BE2C (cell line): ENCODE measurements at regions not wholly inside any gene's neighbourhood (a gene's known extent, or its start where the extent isn't known, plus 50 kb on each side); places are given as distances from the start of the nearest gene placed in this dataset.
"Not testable (repeated sequence)": the region's sequence is repeated elsewhere in the genome, so short reads cannot be mapped to it uniquely, and the experiment has no call there.

Experiments used
- DNase-seq: peaks from one replicate; pipeline ENCODE4 v3.0.0-alpha.2; 2020
- H3K27me3 ChIP-seq: fragments of 250-450 bp; sonication (Bioruptor Pico); 2 replicates; pipeline ENCODE4 v1.5.1; 2020; ENCODE audit warnings: mild to moderate bottlenecking
- H3K36me3 ChIP-seq: fragments of 250-450 bp; sonication (Bioruptor Pico); 2 replicates; pipeline ENCODE4 v1.5.1; 2020; ENCODE audit warnings: mild to moderate bottlenecking
- H3K4me1 ChIP-seq: fragments of 250-450 bp; sonication (Bioruptor Pico); 2 replicates; pipeline ENCODE4 v1.5.1; 2020
- H3K4me3 ChIP-seq: 2 replicates; pipeline ENCODE4 v1.5.1; 2011; ENCODE audit warnings: low read depth, low read length
- H3K9me3 ChIP-seq: fragments of 250-450 bp; sonication (Bioruptor Pico); 2 replicates; pipeline ENCODE4 v1.5.1; 2020
- TF ChIP-seq, protein P1 (sequence below): IDR thresholded peaks from 2 replicates; pipeline ENCODE4 v1.5.1; 2012; ENCODE audit warnings: mild to moderate bottlenecking, low read depth, low read length

- Histone ChIP-seq H3K36me3 (no peaks in the 10 kb centered on the region), H3K4me1 (no peaks in the 10 kb centered on the region), H3K4me3 (no peak overlapping the region), H3K9me3 (no peaks in the 10 kb centered on the region), H3K27me3 (no peaks in the 10 kb centered on the region)
- no peak for DNase-seq
- TF ChIP-seq, protein P1, sequence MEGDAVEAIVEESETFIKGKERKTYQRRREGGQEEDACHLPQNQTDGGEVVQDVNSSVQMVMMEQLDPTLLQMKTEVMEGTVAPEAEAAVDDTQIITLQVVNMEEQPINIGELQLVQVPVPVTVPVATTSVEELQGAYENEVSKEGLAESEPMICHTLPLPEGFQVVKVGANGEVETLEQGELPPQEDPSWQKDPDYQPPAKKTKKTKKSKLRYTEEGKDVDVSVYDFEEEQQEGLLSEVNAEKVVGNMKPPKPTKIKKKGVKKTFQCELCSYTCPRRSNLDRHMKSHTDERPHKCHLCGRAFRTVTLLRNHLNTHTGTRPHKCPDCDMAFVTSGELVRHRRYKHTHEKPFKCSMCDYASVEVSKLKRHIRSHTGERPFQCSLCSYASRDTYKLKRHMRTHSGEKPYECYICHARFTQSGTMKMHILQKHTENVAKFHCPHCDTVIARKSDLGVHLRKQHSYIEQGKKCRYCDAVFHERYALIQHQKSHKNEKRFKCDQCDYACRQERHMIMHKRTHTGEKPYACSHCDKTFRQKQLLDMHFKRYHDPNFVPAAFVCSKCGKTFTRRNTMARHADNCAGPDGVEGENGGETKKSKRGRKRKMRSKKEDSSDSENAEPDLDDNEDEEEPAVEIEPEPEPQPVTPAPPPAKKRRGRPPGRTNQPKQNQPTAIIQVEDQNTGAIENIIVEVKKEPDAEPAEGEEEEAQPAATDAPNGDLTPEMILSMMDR: no peak
Observed at GRCh38 chr6:159631886-159632285, 61.2 kb downstream of the SOD2 start.

DNA sequence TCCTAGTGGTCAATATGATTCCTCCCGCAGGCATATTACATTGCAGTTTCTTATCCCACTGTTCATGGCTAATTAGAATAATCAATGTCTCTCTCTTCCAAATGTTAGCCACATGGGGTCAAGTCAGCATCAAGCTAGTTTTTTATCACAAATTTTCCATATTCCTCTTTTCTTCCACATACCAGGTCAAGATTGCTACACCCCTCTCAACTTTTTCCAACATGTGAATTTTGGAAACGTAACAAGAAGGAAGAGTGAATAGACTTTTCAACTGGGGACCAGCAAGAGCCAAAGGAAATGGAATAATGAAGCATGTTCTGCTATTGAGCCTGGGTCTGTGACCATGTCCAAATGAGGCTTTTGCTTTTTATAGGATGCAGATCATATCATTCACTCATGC, 65.1 kb downstream of the SOD2 start:
- Histone ChIP-seq H3K36me3 (no peaks in the 10 kb centered on the region), H3K9me3 (no peaks in the 10 kb centered on the region), H3K4me1 (no peaks in the 10 kb centered on the region), H3K4me3 (no peak overlapping the region), H3K27me3 (no peaks in the 10 kb centered on the region)
- DNase-seq: no peak
- TF ChIP-seq, protein P1: no peak

DNA sequence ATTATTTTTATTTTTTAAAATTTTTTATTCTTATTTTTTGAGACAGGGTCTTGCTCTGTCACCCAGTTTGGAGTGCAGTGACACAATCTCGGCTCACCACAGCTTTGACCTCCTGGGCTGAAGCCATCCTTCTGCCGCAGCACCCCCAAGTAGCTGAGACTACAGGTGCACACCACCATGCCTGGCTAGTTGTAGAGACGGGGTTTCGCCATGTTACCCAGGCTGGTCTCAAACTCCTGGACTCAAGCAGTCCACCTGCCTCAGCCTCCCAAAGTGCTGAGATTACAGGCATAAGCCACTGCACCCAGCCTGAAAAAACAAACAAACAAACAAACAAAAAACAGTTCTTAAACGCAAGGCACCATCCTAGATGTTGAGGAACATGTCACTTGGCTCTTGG, 66.5 kb downstream of the SOD2 start:
- not testable (repeated sequence) for H3K4me3 ChIP-seq, H3K36me3 ChIP-seq, H3K27me3 ChIP-seq, H3K4me1 ChIP-seq, DNase-seq, H3K9me3 ChIP-seq

DNA sequence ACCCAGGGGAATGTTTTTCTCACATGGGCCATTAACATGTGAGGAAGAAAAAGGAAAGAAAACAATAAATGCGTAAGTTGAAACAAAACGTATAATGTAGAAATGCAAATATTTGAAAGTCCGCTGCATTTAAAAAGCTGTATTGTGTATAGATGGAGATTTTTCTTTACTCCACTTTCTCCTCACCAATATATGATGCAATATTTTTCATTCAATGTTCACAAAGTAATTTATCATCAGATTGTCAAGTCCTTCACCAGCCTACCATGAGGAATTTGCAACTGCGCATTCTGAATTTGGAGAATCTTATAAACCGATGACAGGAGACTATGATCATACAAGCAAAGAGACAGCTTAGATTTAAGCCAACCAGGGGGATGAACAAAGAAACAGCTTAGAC, 69.9 kb downstream of the SOD2 start:
- TF ChIP-seq, protein P1: no peak
- H3K4me1 ChIP-seq: no peaks in the 10 kb centered on the region
- no peak for DNase-seq
- no peaks in the 10 kb centered on the region; the same call in 1 of the 2 replicates for H3K27me3 ChIP-seq
- H3K9me3 ChIP-seq: no peaks in the 10 kb centered on the region
- H3K36me3 ChIP-seq: no peaks in the 10 kb centered on the region
- H3K4me3 ChIP-seq: no peak overlapping the region

GRCh38 chr6:159620947-159621346, 72.1 kb downstream of the SOD2 start:
- Histone ChIP-seq H3K9me3 (no peaks in the 10 kb centered on the region), H3K36me3 (no peaks in the 10 kb centered on the region), H3K4me3 (no peak overlapping the region), H3K27me3 (no peaks in the 10 kb centered on the region; the same call in 1 of the 2 replicates), H3K4me1 (no peaks in the 10 kb centered on the region)
- DNase-seq: no peak
- TF ChIP-seq, protein P1: no peak

DNA sequence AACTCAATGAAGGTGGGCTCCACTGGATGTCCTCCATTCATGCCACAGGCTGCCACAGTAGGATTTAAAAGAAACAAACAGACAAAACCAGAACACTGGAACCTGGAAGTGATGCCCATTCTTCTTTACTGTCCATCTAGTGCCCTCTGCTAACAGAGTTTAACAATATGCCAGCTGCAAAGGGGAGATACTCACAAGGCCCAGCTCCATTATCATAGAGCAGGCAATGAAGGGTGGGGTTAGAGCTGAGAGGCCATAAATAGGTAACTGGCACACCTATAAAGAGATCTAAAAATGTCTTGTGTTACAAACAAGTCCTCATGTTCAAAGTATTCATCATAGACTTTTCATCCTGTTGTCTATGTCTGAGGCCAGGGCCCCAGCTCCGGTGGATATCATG, 75.6 kb downstream of the SOD2 start:
- H3K36me3 ChIP-seq: no peaks in the 10 kb centered on the region
- TF ChIP-seq, protein P1: no peak
- peaks cover 2% of the 10 kb centered on the region for H3K27me3 ChIP-seq
- no peaks in the 10 kb centered on the region for H3K4me1 ChIP-seq
- H3K9me3 ChIP-seq: no peaks in the 10 kb centered on the region
- DNase-seq: no peak
- no peak overlapping the region for H3K4me3 ChIP-seq

GRCh38 chr6:159616456-159616855, 76.6 kb downstream of the SOD2 start:
- no peak overlapping the region for H3K4me3 ChIP-seq
- TF ChIP-seq, protein P1: no peak
- H3K9me3 ChIP-seq: no peaks in the 10 kb centered on the region
- no peaks in the 10 kb centered on the region for H3K4me1 ChIP-seq
- H3K36me3 ChIP-seq: no peaks in the 10 kb centered on the region
- no peak for DNase-seq
- H3K27me3 ChIP-seq: peaks cover 3% of the 10 kb centered on the region
